Tongue (tissue), 1 donor: ENCODE measurements at regions not wholly inside any gene's neighbourhood (a gene's known extent, or its start where the extent isn't known, plus 50 kb on each side); places are given as distances from the start of the nearest gene placed in this dataset.

Experiments
- DNase-seq: peaks from one replicate; pipeline ENCODE4 v3.0.0-alpha.2; 2015

DNA sequence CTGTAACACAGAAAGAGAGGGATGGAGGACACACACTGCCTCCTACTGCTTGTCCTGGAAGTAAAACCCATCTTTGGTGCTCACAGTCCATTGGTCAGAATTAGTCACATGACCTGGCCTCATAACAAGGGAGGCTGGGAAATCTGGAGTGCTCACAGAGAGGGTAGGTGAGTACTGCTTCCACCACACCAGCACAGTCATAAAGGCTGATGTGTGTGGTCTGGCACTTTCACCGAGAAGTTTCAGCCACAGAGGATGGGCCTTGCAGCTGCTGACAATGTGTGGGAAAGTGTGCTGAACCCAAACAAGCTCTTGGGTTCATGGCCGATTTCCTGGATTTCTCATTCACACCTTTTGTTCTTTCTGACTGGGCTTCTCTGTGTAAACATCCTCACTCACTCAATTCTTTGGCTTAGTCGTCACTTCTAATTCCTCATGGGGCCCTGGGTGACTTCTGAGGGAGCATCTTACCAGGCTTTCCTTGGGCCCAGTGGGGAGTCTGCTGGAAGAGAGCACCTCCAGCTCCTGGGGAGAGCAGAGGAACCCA, 100.7 kb downstream of the ASB7 start:
- peak; percentile 69 for DNase-seq

DNA sequence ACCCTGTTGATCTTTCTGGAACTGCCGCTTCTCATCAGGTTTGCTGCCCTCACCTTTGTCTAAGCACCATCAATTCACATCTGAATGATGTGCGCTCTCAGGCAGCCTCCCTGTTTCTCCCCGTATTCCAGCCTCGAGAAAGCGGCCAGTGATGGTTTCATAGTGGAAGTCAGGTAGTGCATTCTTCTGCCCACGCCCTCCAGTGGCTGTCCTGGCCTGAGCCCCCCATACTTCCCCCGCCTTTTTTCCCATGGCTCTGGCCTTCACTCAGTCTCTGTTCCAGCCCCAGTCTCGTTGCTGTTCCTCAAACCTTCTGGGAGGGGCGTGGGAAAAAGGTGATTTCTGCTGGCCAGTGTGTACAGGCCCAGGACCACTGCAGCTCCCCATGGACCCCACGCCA, 101.3 kb downstream of the ASB7 start:
- no peak for DNase-seq

DNA sequence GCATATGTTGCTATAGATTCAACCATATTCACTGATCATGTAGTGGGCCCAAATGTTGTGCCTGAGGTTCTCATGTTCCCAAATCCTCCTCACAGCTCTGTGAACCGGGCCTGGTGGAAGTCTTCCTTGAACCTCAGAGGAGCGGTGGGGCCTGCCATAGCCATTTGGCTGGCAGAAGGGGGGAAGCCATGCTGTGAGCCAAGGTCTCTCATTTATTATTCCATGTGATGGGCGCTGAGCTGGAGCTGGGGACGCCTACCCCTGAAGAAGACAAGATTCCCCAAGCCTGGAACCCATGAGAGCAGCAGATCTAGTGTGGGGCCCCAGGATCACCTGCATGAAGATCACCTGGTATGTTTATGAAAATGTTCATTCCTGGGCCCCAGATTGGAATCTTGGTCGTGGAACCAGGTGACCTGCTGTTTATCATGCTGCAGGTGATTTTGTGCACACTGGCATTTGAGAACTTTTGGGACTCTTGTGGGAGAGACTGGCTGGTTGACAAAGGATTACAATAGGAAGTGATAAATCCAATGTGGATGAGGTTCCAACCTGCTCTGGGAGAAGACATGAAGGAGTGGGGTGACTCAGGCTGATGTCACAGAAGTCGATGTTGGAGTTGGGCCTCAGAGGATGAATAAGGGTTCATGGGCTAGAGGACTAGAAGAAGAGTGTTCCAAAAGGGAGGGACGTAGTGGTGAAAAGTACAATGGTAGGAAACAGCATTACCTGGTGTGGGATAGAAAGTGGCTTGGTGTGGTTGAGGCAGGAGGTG, 102.1 kb downstream of the ASB7 start:
- no peak for DNase-seq

- DNase-seq, result no peak
These were observed 102.7 kb downstream of the ASB7 start for GRCh38 chr15:100705065-100705464.

DNA sequence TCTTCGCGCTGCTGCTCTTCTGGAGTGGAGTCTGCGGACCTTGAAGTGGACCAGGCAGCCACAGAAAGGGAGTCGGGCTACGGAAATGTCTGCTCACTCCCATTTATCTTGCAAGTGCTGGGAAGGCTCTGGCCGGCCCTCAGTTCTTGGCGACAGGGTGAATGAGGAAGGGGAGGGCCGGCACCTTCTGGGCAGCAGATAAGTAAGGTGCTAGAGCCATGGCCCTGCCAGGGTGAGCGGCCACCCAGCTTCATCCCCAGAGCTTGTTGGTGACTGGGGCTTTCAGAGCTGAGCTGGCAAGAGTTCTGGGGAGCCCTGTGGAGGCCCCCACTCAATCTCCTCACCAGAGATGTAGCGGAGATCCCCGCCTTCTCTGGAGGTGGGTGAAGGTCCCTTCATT, 103.5 kb downstream of the ASB7 start:
- no peak for DNase-seq

- no peak for DNase-seq
These were observed 104.8 kb downstream of the ASB7 start for GRCh38 chr15:100707229-100707628.

GRCh38 chr15:100708916-100709315, 106.5 kb downstream of the ASB7 start:
- no peak for DNase-seq

DNA sequence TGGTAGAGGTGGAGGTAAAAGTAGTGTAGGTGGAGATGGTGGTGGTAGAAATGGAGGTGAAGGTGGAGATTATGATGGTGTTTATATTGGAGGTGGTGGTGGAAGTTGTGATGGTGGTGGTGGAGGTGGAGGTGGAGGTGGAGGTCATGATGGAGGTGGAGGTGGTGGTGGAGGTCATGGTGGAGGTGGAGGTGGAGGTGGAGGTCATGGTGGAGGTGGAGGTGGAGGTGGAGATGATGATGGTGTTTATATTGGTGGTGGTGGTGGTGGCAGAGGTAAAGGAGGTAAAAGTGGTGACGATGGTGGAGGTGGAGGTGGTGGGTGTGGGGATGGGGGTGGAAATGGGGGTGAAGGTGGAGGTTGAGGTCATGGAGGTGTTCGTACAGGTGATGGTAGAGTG, 107.8 kb downstream of the ASB7 start:
- DNase-seq, result no peak

- no peak for DNase-seq
These were observed 108.5 kb downstream of the ASB7 start for GRCh38 chr15:100710744-100711515.

- peak; percentile 81 for DNase-seq
These were observed 109.2 kb downstream of the ASB7 start for GRCh38 chr15:100711516-100712021.

DNA sequence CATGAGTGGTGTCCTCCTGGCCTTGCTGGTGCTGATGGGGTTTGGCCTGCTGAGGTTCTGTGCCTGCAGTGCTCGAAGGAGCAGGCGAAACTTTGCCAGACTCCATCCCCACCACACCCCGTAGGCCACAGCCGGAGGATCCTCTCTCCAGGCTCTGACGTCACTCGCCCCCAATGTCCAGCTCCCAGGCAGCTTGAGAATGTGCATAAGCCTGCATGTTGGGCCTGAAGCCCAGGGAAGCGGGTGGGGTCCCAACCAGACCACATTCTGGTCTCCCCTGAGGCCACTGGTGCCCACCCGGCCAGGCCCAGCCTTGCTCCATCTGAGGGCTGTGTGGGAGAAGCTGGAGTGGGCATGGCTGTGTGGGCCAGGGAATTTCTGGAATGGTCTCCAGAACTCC, 109.8 kb downstream of the ASB7 start:
- peak; percentile 81 for DNase-seq

DNA sequence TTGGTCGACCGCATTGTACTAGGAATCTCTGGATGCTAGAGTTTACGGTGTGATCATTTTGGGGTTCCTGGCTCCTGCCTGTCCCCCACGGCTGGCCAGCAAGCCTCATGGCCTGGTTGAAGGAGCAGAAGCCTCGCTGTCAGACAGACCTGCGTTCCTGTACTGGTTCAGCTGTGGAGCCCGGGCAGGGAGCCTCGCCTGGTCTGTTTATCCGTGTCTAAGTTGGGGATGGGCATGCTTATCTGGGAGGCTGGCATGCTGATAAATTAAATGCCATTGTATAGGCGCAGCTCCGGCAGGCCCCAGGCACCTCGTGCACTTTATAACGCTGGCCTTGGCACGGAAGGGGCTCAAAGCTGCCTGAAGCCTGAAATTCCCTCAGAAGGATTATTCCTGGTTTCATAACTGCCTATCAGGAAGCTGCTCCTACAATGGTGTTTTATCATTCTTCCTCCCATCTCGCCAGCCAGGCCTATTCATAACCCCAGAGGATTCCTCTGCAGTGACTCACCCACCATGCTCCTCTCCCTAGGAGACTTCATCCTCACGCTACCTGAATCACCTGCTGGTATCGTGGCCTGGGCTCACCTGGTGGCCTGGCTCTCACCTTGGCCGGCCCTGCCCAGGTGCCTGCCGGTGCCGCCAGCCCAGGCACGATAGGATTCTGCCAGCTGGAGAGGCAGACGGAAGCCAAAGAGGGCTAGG, 110.9 kb downstream of the ASB7 start:
- no peak for DNase-seq

DNA sequence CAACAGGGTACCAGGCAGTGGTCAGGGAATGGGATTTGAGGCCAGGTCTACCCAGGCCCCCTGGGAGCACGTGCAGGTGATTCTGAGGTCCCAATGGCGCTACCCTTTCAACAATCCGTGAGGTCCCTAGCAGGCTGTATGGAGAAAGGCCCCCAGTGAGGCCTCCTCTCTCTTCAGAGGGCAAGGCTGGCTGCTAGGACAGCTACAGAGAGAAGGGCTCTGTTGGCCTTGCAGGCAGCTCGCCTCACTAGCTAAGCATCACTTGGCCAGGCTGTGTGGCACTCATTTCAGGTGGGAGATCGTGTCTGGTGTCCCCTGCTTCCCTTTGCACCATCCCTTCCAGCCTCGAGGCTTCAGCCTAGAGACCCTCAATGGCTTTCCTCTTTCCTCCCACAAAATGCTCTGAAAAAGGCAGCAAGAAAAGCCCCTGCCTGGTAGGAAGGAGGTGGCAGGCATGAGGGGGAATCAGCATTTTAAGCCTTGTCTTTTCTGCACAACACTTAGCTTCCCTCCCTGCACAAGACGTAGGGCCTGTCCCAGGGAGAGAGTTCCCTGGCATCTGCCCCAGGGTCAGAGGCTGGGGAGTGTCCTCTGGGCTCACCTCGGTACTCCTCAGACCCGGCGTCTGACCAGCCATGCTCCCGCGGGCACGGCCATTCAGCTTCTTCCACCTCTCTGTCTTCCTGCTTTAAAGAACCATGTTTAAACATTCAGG, 111.8 kb downstream of the ASB7 start:
- no peak for DNase-seq

GRCh38 chr15:100714749-100715342, 112.5 kb downstream of the ASB7 start:
- no peak for DNase-seq

DNA sequence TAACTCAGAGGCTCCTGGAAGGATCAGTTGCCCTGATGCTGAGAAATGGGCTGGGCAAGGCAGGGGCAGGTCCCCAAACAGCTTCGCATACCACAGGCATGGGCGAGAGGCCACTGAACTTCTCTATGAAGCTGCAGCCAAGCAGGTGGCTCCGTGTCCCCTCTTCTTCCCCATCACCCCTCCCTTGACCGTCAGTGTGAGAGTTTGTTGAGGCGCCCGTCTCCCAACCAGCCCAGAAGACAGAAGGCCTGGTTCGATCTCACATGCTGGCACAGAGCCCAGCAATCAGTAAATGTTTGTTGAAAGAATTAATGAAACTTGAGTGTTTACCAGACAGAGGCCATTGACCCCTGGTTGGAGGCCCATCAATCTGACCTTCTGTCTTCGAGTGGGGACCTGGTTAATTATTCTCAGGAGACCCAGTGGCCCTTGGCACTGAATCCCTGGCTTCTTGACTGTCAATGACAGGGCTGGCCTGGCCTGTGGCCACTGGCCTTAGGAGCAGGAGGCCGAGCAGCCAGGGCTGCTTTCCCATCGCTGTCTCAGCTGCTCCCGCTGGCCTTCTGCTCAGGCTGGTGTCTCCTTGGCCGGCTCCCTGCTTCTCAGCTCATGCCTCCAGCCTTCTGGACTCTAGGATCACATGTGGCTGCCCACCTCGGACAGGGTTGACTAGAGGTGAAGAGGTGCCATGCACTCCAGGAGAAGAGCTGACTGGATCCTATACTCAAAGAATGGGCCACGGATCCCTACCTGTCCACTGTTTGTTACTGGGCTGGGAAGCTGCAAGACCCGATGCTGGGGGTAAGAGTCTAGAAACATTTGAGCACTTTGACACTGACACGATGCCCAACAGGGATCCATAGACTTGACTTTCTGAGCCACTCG, 113.4 kb downstream of the ASB7 start:
- no peak for DNase-seq

GRCh38 chr15:100716456-100717085, 114.2 kb downstream of the ASB7 start:
- no peak for DNase-seq

GRCh38 chr15:100717596-100717995, 115.2 kb downstream of the ASB7 start:
- DNase-seq, result no peak

GRCh38 chr15:100718075-100718980, 115.9 kb downstream of the ASB7 start:
- no peak for DNase-seq
